GM18498 (cell line): ENCODE measurements at regions not wholly inside any gene's neighbourhood (a gene's known extent, or its start where the extent isn't known, plus 50 kb on each side); places are given as distances from the start of the nearest gene placed in this dataset.
"Not testable (repeated sequence)": the region's sequence is repeated elsewhere in the genome, so short reads cannot be mapped to it uniquely, and the experiment has no call there.

Experiments used
- ATAC-seq: cut with Tn5 transposase; IDR thresholded peaks from one replicate; pipeline ENCODE4 v1.9.1; 2021; ENCODE audit warnings: mild to moderate bottlenecking, moderate library complexity; ENCODE audit not compliant: unreplicated experiment

- ATAC-seq, result no peak
These were observed 1176.8 kb upstream of the ADGRB3 start for GRCh38 chr6:67458265-67458664.

- no peak for ATAC-seq
These were observed 1183.2 kb upstream of the ADGRB3 start for GRCh38 chr6:67451874-67452273.

- no peak for ATAC-seq
These were observed 1184.4 kb upstream of the ADGRB3 start for GRCh38 chr6:67450641-67451040.

GRCh38 chr6:67449602-67450001 is 1185.5 kb upstream of the ADGRB3 start:
- no peak for ATAC-seq

DNA sequence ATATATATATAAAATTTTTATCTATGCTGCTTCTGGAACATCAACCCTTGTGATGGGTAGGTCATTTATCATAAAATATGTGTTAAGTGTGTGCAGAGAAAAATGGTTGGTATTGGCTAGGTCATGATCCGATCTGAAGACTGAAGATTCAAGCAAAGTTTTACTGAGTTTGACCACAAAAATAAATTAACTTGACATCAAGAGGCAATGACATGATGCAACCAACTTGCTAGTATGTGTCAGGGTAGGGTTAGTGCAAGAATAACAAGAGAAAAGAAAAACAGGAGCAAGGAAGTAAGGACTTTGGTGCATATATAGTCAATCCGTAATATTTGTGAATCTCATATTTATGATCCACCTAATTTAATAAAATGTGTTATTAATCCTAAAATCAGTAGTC is 1202.0 kb upstream of the ADGRB3 start:
- ATAC-seq, result no peak

DNA sequence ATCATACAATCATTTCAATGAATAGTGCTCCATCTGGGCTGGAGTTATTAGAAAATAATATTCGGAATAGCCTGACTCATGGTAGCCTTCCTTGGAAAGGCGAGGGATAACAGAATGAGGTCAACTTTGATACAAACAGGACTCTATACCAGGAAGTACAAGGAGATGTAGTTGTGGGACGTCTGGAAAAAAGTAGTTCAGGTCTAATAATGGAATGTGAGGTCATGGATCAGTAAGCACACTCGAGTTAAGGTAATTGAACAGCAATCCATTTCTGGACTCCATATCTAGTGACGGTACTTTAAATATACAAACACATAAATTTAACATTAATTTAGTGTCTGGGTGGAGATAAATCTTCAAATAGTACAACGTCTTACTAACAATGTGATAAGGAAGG is 1204.0 kb upstream of the ADGRB3 start:
- ATAC-seq, result no peak

DNA sequence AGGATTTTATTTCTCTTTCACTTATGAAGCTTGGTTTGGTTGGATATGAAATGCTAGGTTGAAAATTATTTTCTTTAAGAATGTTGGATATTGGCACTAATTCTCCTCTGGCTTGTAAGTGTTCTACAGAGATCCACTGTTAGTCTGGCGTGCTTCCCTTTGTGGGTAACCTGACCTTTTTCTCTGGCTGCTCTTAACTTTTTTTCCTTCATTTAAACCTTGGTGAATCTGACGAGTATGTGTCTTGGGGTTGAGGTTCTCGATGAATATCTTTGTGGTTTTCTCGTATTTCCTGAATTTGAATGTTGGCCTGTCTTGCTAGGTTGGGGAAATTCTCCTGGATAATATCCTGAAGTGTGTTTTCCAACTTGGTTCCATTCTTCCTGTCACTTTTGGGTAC is 1208.4 kb upstream of the ADGRB3 start:
- ATAC-seq, result not testable (repeated sequence)

GRCh38 chr6:67412035-67412434 is 1223.0 kb upstream of the ADGRB3 start:
- ATAC-seq, result no peak

DNA sequence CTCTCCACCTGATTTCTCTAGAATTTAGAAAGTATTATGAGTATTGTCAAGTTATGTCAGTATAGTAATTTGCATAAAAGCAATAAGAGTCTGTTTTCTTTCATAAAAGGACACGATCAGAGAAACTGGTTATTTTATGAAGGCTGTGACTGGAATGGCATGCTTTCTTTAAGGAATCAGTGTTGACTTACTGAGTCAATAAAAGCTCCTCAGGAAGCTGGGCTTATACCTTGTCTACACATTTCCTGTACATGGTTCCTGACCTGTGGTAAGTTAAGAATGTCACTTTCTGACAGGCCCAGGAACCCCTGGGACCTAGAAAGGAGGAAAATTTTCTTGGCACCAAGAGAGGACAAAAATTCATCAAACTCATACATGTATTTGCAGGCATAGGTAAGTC is 1224.0 kb upstream of the ADGRB3 start:
- ATAC-seq, result no peak

DNA sequence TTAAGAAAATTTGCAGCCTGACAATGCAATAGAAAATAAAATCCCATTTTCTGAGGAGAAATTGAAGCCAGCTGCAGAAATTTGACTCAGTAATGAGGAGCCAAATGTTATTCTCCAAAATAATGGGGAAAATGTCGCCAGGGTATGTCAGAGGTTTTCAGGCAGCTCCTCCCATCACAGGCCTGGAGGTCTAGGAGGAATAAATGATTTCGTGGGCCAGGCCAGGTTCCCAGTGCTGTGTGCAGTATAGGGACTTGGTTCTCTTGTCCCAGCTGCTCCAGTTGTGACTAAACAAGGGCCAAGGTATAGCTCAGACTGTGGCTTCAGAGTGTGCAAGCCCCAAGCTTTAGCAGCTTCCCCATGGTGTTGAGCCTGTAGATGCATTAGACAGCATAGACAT is 1240.8 kb upstream of the ADGRB3 start:
- no peak for ATAC-seq

- ATAC-seq, result no peak
These were observed 1241.7 kb upstream of the ADGRB3 start for GRCh38 chr6:67393356-67393755.

- ATAC-seq, result no peak
These were observed 1243.1 kb upstream of the ADGRB3 start for GRCh38 chr6:67391955-67392354.

GRCh38 chr6:67369679-67370078 is 1265.4 kb upstream of the ADGRB3 start:
- no peak for ATAC-seq

- no peak for ATAC-seq
These were observed 1272.1 kb upstream of the ADGRB3 start for GRCh38 chr6:67362976-67363375.

DNA sequence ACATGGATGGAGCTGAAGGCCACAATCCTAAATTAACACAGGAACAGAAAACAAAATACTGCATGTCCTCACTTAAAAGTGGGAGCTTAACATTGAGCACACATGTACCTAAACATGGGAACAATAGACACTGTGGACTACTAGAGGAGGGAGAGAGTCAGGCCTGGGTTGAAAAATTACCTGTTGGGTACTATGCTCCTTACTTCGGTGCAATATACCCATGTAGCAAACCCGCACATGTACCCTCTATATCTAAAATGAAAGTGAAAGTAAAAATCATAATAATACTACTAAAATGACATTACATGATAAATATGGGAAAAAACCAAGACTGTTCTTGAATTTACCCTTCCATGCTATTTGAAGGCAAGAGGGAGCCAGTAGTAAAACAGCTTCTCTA is 1273.8 kb upstream of the ADGRB3 start:
- no peak for ATAC-seq

- ATAC-seq, result no peak
These were observed 1276.8 kb upstream of the ADGRB3 start for GRCh38 chr6:67358241-67358640.

DNA sequence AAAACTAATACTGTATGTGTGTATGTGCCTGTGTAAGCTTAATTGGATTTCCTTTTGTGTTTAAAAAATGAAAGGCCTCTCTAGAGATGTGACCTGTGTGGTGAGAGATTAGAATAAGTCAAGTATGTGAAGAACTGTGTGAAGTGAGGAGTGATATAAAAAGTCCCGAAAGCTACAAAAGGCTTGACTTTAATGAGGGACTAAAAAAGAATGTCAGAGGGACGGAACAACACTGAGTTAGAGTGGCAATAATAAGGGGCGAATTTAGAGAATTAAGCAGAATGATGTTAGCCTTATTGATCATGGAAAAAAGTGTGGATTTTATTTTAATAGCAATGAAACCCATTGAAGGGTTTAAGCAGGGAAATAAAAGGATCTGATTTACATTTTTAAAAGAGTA is 1281.2 kb upstream of the ADGRB3 start:
- no peak for ATAC-seq

GRCh38 chr6:67352717-67353116 is 1282.4 kb upstream of the ADGRB3 start:
- no peak for ATAC-seq

GRCh38 chr6:67350729-67351128 is 1284.4 kb upstream of the ADGRB3 start:
- ATAC-seq, result no peak

DNA sequence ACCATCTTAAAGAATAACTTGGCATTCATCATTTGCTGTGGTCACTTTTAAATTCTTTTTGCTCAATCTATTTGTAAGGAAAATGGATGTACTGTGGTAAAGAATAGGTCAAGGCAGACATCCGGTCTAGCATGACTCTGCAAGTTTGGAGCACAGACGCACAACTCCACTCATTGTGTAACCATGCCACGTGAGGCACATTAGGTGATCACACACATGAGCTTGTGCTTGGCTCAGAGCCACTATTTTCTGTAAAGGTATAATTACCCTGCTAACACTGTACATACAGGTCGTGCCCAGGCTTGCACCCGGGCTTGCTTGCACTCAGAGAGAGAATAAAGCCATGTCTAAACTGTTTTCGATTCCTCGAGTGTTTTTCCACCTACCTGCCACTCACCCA is 1289.1 kb upstream of the ADGRB3 start:
- no peak for ATAC-seq

DNA sequence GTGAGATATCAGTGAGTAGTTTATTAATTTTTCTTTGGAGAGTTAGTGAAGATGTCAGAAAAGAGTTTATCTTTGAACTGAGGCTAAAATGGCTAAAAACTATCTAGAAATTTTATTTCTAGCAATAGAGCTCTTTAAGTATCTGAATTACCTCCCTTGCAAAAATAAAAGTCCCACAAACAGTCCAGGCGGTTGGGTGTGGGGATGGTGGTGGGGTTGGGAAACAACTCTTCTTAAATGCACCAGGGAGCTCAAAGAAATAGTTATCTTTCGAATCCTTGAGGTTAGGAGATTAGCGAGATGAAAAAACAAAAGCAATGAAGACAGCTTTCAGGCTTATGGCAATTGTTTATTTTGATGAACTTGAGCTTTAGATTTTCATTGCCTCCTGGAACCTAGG is 1299.1 kb upstream of the ADGRB3 start:
- ATAC-seq, result no peak

GRCh38 chr6:67331304-67331703 is 1303.8 kb upstream of the ADGRB3 start:
- ATAC-seq, result no peak

DNA sequence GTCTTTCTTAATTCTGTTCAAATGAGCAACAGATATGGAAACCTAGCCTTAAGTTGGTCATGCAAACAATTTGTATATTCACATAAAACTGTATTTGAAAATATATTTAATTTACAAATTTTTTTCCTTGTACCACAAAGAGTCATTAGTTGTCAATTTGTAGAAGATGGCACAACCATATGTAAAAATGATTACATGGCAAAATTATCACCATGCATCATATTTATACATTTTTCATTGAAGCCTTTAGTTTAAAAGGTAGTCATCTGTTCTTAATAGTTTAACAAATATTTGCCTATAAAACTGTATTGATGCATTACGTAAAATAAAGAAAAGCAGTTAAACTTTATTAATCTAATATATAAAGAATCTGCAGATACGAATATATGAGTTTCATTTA is 1306.8 kb upstream of the ADGRB3 start:
- no peak for ATAC-seq
